IMR-90 (cell line): ENCODE measurements at regions not wholly inside any gene's neighbourhood (a gene's known extent, or its start where the extent isn't known, plus 50 kb on each side); places are given as distances from the start of the nearest gene placed in this dataset.
"Not testable (repeated sequence)": the region's sequence is repeated elsewhere in the genome, so short reads cannot be mapped to it uniquely, and the experiment has no call there.

Source experiments
- ATAC-seq: fragments of 200-7000 bp; cut with Tn5 transposase; 2 replicates; pipeline ENCODE4 v1.9.1; 2020; ENCODE audit warnings: low read depth, mild to moderate bottlenecking, moderate library complexity
- BruUV-seq: library from RNA; stranded (reverse); fragments of 400-500 nt; replicated peaks from 2 replicates; lab custom pipeline; 2021; lab: Mats Ljungman, UMichigan
- CTCF ChIA-PET: fragments of 300-600 bp; formaldehyde crosslinking; extraction: SDS; loops from one replicate; lab custom pipeline; 2021; ENCODE audit warnings: antibody characterized with exemption; lab: Yijun Ruan, JAX
- POLR2A ChIA-PET: fragments of 300-600 bp; sonication (Branson Sonifier 250); formaldehyde crosslinking; loops from one replicate; lab custom pipeline; 2022; ENCODE audit warnings: antibody characterized with exemption; ENCODE audit not compliant: unreplicated experiment; lab: Charles Lee
- DNase-seq: peaks from one replicate; pipeline ENCODE4 v3.0.0; 2013
- H2AFZ ChIP-seq: replicated peaks from 2 replicates; pipeline ENCODE3; 2013; ENCODE audit warnings: low read length, mild to moderate bottlenecking; ENCODE audit not compliant: poor library complexity
- H2AK5ac ChIP-seq: 2 replicates; pipeline ENCODE4 v1.6.1; 2013; ENCODE audit warnings: low read depth, low read length, inconsistent platforms
- H2AK9ac ChIP-seq: replicated peaks from 2 replicates; pipeline ENCODE3; 2013; ENCODE audit warnings: mild to moderate bottlenecking, low read depth, low read length, moderate library complexity; ENCODE audit not compliant: poor library complexity
- H2BK120ac ChIP-seq: 2 replicates; pipeline ENCODE4 v1.6.1; 2013; ENCODE audit warnings: low read depth, low read length, inconsistent platforms
- H2BK15ac ChIP-seq: 3 replicates; pipeline ENCODE4 v1.6.1; 2013; ENCODE audit warnings: low read depth, low read length, inconsistent platforms
- H2BK20ac ChIP-seq: 2 replicates; pipeline ENCODE4 v1.6.1; 2013; ENCODE audit warnings: low read depth, mild to moderate bottlenecking, inconsistent platforms, low read length, moderate library complexity
- H2BK5ac ChIP-seq: 2 replicates; pipeline ENCODE4 v1.6.1; 2013; ENCODE audit warnings: mild to moderate bottlenecking, low read depth, low read length, inconsistent platforms; ENCODE audit not compliant: poor library complexity, severe bottlenecking
- H3K14ac ChIP-seq: replicated peaks from 2 replicates; pipeline ENCODE4 v1.6.1; 2013; ENCODE audit warnings: low read depth, low read length, inconsistent platforms
- H3K18ac ChIP-seq: 2 replicates; pipeline ENCODE4 v1.6.1; 2013; ENCODE audit warnings: low read depth, low read length, control low read depth
- H3K23ac ChIP-seq: 2 replicates; pipeline ENCODE4 v1.6.1; 2013; ENCODE audit warnings: low read depth, low read length, inconsistent platforms
- H3K27ac ChIP-seq: 2 replicates; pipeline ENCODE4 v1.5.1; 2013; ENCODE audit warnings: mild to moderate bottlenecking, control low read depth, low read length; ENCODE audit not compliant: insufficient read depth
- H3K27me3 ChIP-seq: 2 replicates; pipeline ENCODE4 v1.6.1; 2013; ENCODE audit warnings: low read length; ENCODE audit not compliant: control insufficient read depth, insufficient read depth
- H3K36me3 ChIP-seq: 2 replicates; pipeline ENCODE4 v1.6.1; 2013; ENCODE audit warnings: low read length, mixed read lengths; ENCODE audit not compliant: control insufficient read depth, insufficient read depth
- H3K4ac ChIP-seq: 2 replicates; pipeline ENCODE4 v1.6.1; 2013; ENCODE audit warnings: low read depth, low read length, inconsistent platforms
- H3K4me1 ChIP-seq: 2 replicates; pipeline ENCODE4 v1.6.1; 2013; ENCODE audit warnings: low read length, mixed read lengths; ENCODE audit not compliant: control insufficient read depth, insufficient read depth
- H3K4me2 ChIP-seq: 2 replicates; pipeline ENCODE4 v1.6.1; 2013; ENCODE audit warnings: low read depth, mild to moderate bottlenecking, control low read depth, low read length, moderate library complexity
- H3K4me3 ChIP-seq: 2 replicates; pipeline ENCODE4 v1.5.1; 2013; ENCODE audit warnings: low read depth, mild to moderate bottlenecking, control low read depth, low read length, moderate library complexity; ENCODE audit not compliant: insufficient read depth
- H3K56ac ChIP-seq: 2 replicates; pipeline ENCODE4 v1.6.1; 2013; ENCODE audit warnings: low read length, inconsistent platforms; ENCODE audit not compliant: insufficient read depth; ENCODE audit errors: extremely low read depth
- H3K79me1 ChIP-seq, 2 experiments: 2 replicates each; pipeline ENCODE4 v1.6.1; 2013; ENCODE audit warnings: low read length in 2 of 2, inconsistent platforms in 1 of 2, low read depth in 1 of 2
- H3K9ac ChIP-seq: 2 replicates; pipeline ENCODE4 v1.6.1; 2013; ENCODE audit warnings: low read depth, low read length, control low read depth
- H3K9me1 ChIP-seq: 2 replicates; pipeline ENCODE4 v1.6.1; 2013; ENCODE audit warnings: low read length, inconsistent platforms; ENCODE audit not compliant: insufficient read depth
- H3K9me3 ChIP-seq: 2 replicates; pipeline ENCODE4 v1.6.1; 2013; ENCODE audit warnings: low read length; ENCODE audit not compliant: control insufficient read depth, insufficient read depth
- H4K20me1 ChIP-seq: 2 replicates; pipeline ENCODE4 v1.6.1; 2013; ENCODE audit warnings: low read length, inconsistent platforms; ENCODE audit not compliant: insufficient read depth
- H4K5ac ChIP-seq: 2 replicates; pipeline ENCODE4 v1.6.1; 2013; ENCODE audit warnings: mild to moderate bottlenecking, low read depth, low read length, control low read depth
- H4K8ac ChIP-seq, 2 experiments: 2 replicates each; pipeline ENCODE4 v1.6.1; 2013; ENCODE audit warnings: low read depth in 2 of 2, low read length in 2 of 2, control low read depth in 1 of 2, inconsistent platforms in 1 of 2
- H4K91ac ChIP-seq: 2 replicates; pipeline ENCODE4 v1.6.1; 2013; ENCODE audit warnings: low read depth, low read length, inconsistent platforms; ENCODE audit not compliant: insufficient read depth
- WGBS, 2 experiments: methylation state at CpG; one replicate each; pipeline versions ENCODE4 v1.1.5 to v1.1.7; 2013; ENCODE audit warnings: missing lambda C conversion rate in 2 of 2; ENCODE audit not compliant: insufficient read length in 1 of 2; ENCODE audit errors: extremely low coverage in 2 of 2; 5-methylcytosine and 5-hydroxymethylcytosine counted together
- dilution Hi-C: fragments of 300-500 bp; cut with HindIII; formaldehyde crosslinking; loops from one replicate; pipeline ENCODE4 v1.14.3; 2018; ENCODE audit warnings: low sequenced_read_pairs; ENCODE audit not compliant: unreplicated experiment
- in situ Hi-C: fragments of 300-500 bp; cut with MboI; formaldehyde crosslinking; loops from 3 replicates; pipeline ENCODE4 v1.14.3; 2019; ENCODE audit warnings: low sequenced_read_pairs, inconsistent platforms, mixed read lengths
- intact Hi-C: fragments of 100-400 bp; cut with micrococcal nuclease; formaldehyde crosslinking; loops from 2 replicates; pipeline ENCODE4 v1.10.0; 2022

DNA sequence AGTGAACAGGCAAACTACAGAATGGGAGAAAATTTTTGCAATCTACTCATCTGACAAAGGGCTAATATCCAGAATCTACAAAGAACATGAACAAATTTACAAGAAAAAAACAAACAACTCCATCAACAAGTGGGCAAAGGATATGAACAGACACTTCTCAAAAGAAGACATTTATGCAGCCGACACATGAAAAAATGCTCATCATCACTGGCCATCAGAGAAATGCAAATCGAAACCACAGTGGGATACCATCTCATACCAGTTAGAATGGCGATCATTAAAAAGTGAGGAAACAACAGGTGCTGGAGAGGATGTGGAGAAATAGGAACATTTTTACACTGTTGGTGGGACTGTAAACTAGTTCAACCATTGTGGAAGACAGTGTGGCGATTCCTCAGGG lies 167.8 kb upstream of the PWP1 start:
- H2BK20ac ChIP-seq, H3K9ac ChIP-seq, H2AFZ ChIP-seq, H3K23ac ChIP-seq, H3K14ac ChIP-seq, CTCF ChIA-PET, H3K4me2 ChIP-seq, H2BK120ac ChIP-seq, DNase-seq, H3K4me3 ChIP-seq, H2BK15ac ChIP-seq, H3K4me1 ChIP-seq, H2AK9ac ChIP-seq, POLR2A ChIA-PET, H4K91ac ChIP-seq, H3K56ac ChIP-seq, H4K8ac ChIP-seq, H4K5ac ChIP-seq, H3K9me1 ChIP-seq, H4K20me1 ChIP-seq, H3K36me3 ChIP-seq, ATAC-seq, H3K4ac ChIP-seq, H3K27me3 ChIP-seq, dilution Hi-C loops, H3K27ac ChIP-seq, H2BK5ac ChIP-seq, H3K9me3 ChIP-seq, BruUV-seq, H3K79me1 ChIP-seq, in situ Hi-C loops, H3K18ac ChIP-seq, intact Hi-C loops, H2AK5ac ChIP-seq: not testable (repeated sequence)
- WGBS, 2 experiments: no CpG with 5 or more reads among the region's 4 CpGs
